GM21381 (cell line): ENCODE measurements at regions not wholly inside any gene's neighbourhood (a gene's known extent, or its start where the extent isn't known, plus 50 kb on each side); places are given as distances from the start of the nearest gene placed in this dataset.

Experiments used
- ATAC-seq: cut with Tn5 transposase; IDR thresholded peaks from one replicate; pipeline ENCODE4 v1.9.1; 2021; ENCODE audit warnings: mild to moderate bottlenecking, moderate library complexity; ENCODE audit not compliant: unreplicated experiment

GRCh38 chr4:65126200-65126599, 544.1 kb downstream of the EPHA5 start:
- ATAC-seq, result no peak

- no peak for ATAC-seq
Observed at GRCh38 chr4:65120287-65120686, 550.0 kb downstream of the EPHA5 start.

GRCh38 chr4:65102419-65102818, 567.9 kb downstream of the EPHA5 start:
- ATAC-seq, result no peak

- no peak for ATAC-seq
Observed at GRCh38 chr4:65096630-65097029, 573.7 kb downstream of the EPHA5 start.

GRCh38 chr4:65089666-65090065, 580.6 kb downstream of the EPHA5 start:
- no peak for ATAC-seq

- no peak for ATAC-seq
Observed at GRCh38 chr4:65083076-65083475, 587.2 kb downstream of the EPHA5 start.

GRCh38 chr4:65071564-65071963, 598.7 kb downstream of the EPHA5 start:
- no peak for ATAC-seq

GRCh38 chr4:65069177-65069576, 601.1 kb downstream of the EPHA5 start:
- ATAC-seq, result no peak

GRCh38 chr4:65066106-65066505, 604.2 kb downstream of the EPHA5 start:
- no peak for ATAC-seq

- no peak for ATAC-seq
Observed at GRCh38 chr4:65063601-65064000, 606.7 kb downstream of the EPHA5 start.

- no peak for ATAC-seq
Observed at GRCh38 chr4:65050786-65051185, 619.5 kb downstream of the EPHA5 start.

GRCh38 chr4:65046192-65047133, 623.8 kb downstream of the EPHA5 start:
- ATAC-seq, result no peak

- ATAC-seq, result no peak
Observed at GRCh38 chr4:65033899-65034298, 624.6 kb upstream of the TECRL start.

- ATAC-seq, result no peak
Observed at GRCh38 chr4:65028592-65028991, 619.3 kb upstream of the TECRL start.

GRCh38 chr4:65023883-65024670, 614.8 kb upstream of the TECRL start:
- ATAC-seq, result no peak

GRCh38 chr4:65023081-65023480, 613.8 kb upstream of the TECRL start:
- no peak for ATAC-seq

GRCh38 chr4:65021737-65022136, 612.5 kb upstream of the TECRL start:
- no peak for ATAC-seq

- no peak for ATAC-seq
Observed at GRCh38 chr4:65021149-65021548, 611.9 kb upstream of the TECRL start.

GRCh38 chr4:65019775-65020174, 610.5 kb upstream of the TECRL start:
- ATAC-seq, result no peak

- no peak for ATAC-seq
Observed at GRCh38 chr4:65018313-65018712, 609.1 kb upstream of the TECRL start.

GRCh38 chr4:65014078-65014477, 604.8 kb upstream of the TECRL start:
- ATAC-seq, result no peak
